ENCODE measurements at regions not wholly inside any gene's neighbourhood (a gene's known extent, or its start where the extent isn't known, plus 50 kb on each side); places are given as distances from the start of the nearest gene placed in this dataset.

GRCh38 chr15:85980946-85981345 lies 98.7 kb upstream of the AGBL1 start:
- Histone ChIP-seq H3K4me3 (no peak overlapping the region), H3K9me3 (no peaks in the 10 kb centered on the region), H3K4me1 (ENCODE audit: low read depth) (no peaks in the 10 kb centered on the region), H3K36me3 (ENCODE audit: low read depth) (no peaks in the 10 kb centered on the region)
- no peak for TF ChIP-seq CTCF (IDR thresholded peaks at IDR 0.05)
- intact Hi-C loops (cut with DNase I, micrococcal nuclease) = no loop called here
- no peak for DNase-seq
- no peak for ATAC-seq

- DNase-seq (no peak), ATAC-seq (no peak)
- Histone ChIP-seq H3K4me1 (ENCODE audit: low read depth) (no peaks in the 10 kb centered on the region), H3K4me3 (no peak overlapping the region), H3K36me3 (ENCODE audit: low read depth) (no peaks in the 10 kb centered on the region), H3K9me3 (no peaks in the 10 kb centered on the region)
- intact Hi-C loops (cut with DNase I, micrococcal nuclease) = no loop called here
- no peak for TF ChIP-seq CTCF (IDR thresholded peaks at IDR 0.05)
Observed at GRCh38 chr15:85984241-85984640, 95.4 kb upstream of the AGBL1 start.

- intact Hi-C loops (cut with DNase I, micrococcal nuclease) = no loop called here
- Histone ChIP-seq H3K9me3 (no peaks in the 10 kb centered on the region), H3K4me1 (ENCODE audit: low read depth) (no peaks in the 10 kb centered on the region), H3K36me3 (ENCODE audit: low read depth) (no peaks in the 10 kb centered on the region), H3K4me3 (no peak overlapping the region)
- DNase-seq (no peak), ATAC-seq (no peak)
- TF ChIP-seq CTCF (IDR thresholded peaks at IDR 0.05) = no peak
Observed at GRCh38 chr15:85986116-85986515, 93.6 kb upstream of the AGBL1 start.

- no peak overlapping the region for H3K4me3 ChIP-seq
- intact Hi-C loops (cut with DNase I, micrococcal nuclease) = no loop called here
- ATAC-seq (no peak), DNase-seq (no peak)
- H3K36me3 ChIP-seq (ENCODE audit: low read depth) = no peaks in the 10 kb centered on the region
- H3K4me1 ChIP-seq (ENCODE audit: low read depth) = no peaks in the 10 kb centered on the region
- TF ChIP-seq CTCF (IDR thresholded peaks at IDR 0.05) = no peak
- H3K9me3 ChIP-seq = no peaks in the 10 kb centered on the region
Observed at GRCh38 chr15:85986741-85987140, 92.9 kb upstream of the AGBL1 start.

GRCh38 chr15:85988741-85989140 lies 90.9 kb upstream of the AGBL1 start:
- H3K36me3 ChIP-seq (ENCODE audit: low read depth) = no peaks in the 10 kb centered on the region
- no peaks in the 10 kb centered on the region for H3K9me3 ChIP-seq
- intact Hi-C loops (cut with DNase I, micrococcal nuclease) = no loop called here
- ATAC-seq (no peak), DNase-seq (no peak)
- no peaks in the 10 kb centered on the region for H3K4me1 ChIP-seq (ENCODE audit: low read depth)
- TF ChIP-seq CTCF (IDR thresholded peaks at IDR 0.05) = no peak
- H3K4me3 ChIP-seq = no peak overlapping the region

GRCh38 chr15:85992224-85992623 lies 87.4 kb upstream of the AGBL1 start:
- Histone ChIP-seq H3K4me1 (ENCODE audit: low read depth) (no peaks in the 10 kb centered on the region), H3K9me3 (no peaks in the 10 kb centered on the region), H3K4me3 (no peak overlapping the region), H3K36me3 (ENCODE audit: low read depth) (no peaks in the 10 kb centered on the region)
- TF ChIP-seq CTCF (IDR thresholded peaks at IDR 0.05) = no peak
- ATAC-seq (no peak), DNase-seq (no peak)
- intact Hi-C loops (cut with DNase I, micrococcal nuclease) = no loop called here

Data from mucosa of descending colon (tissue), 3 donors.